Bronchial epithelial cell (primary cell): ENCODE measurements at regions not wholly inside any gene's neighbourhood (a gene's known extent, or its start where the extent isn't known, plus 50 kb on each side); places are given as distances from the start of the nearest gene placed in this dataset.

Experiments used
- DNase-seq: peaks from one replicate; pipeline ENCODE4 v3.0.0-alpha.2; 2010; ENCODE audit warnings: low read depth
- FAIRE-seq: peaks from 2 replicates; lab custom pipeline; 2011; peaks lifted over from hg19 to GRCh38; lab: Jason Lieb, UNC
- H3K27me3 ChIP-seq: 2 replicates; pipeline ENCODE4 v1.5.1; 2011; ENCODE audit warnings: low read length; ENCODE audit not compliant: control insufficient read depth, insufficient read depth
- H3K36me3 ChIP-seq: 2 replicates; pipeline ENCODE4 v1.5.1; 2011; ENCODE audit warnings: low read length; ENCODE audit not compliant: control insufficient read depth, insufficient read depth
- H3K4me3 ChIP-seq: 2 replicates; pipeline ENCODE4 v1.5.1; 2011; ENCODE audit warnings: mild to moderate bottlenecking, low read depth, low read length, control low read depth
- TF ChIP-seq, protein P1 (sequence below): IDR thresholded peaks from 2 replicates; pipeline ENCODE4 v1.5.1; 2011; ENCODE audit warnings: mild to moderate bottlenecking, moderate library complexity, low read length, control low read depth, inconsistent platforms; ENCODE audit not compliant: insufficient read depth, severe bottlenecking

DNA sequence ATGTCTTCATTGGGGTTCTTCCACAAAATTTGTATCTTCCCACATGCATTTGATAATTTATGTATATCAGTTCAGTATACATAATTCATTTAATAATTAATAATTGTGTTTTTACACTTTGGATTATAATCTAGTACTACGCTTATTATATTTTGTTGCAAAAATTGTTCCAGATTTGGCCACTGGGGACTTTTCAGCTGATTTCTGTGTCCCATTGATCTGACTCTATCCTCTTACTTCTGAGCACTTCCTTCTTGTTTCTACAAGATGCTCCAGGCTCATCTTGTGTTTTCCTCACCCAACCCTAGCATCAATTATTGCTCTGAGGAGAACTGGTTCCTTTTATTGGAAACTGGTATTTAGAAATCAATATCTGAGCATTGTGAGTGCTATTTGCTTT lies 215.3 kb upstream of the CDH19 start:
- H3K27me3 ChIP-seq, result no peaks in the 10 kb centered on the region
- TF ChIP-seq, protein P1, sequence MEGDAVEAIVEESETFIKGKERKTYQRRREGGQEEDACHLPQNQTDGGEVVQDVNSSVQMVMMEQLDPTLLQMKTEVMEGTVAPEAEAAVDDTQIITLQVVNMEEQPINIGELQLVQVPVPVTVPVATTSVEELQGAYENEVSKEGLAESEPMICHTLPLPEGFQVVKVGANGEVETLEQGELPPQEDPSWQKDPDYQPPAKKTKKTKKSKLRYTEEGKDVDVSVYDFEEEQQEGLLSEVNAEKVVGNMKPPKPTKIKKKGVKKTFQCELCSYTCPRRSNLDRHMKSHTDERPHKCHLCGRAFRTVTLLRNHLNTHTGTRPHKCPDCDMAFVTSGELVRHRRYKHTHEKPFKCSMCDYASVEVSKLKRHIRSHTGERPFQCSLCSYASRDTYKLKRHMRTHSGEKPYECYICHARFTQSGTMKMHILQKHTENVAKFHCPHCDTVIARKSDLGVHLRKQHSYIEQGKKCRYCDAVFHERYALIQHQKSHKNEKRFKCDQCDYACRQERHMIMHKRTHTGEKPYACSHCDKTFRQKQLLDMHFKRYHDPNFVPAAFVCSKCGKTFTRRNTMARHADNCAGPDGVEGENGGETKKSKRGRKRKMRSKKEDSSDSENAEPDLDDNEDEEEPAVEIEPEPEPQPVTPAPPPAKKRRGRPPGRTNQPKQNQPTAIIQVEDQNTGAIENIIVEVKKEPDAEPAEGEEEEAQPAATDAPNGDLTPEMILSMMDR, result no peak
- no peaks in the 10 kb centered on the region for H3K36me3 ChIP-seq
- DNase-seq (no peak), FAIRE-seq (no peak)
- no peak overlapping the region for H3K4me3 ChIP-seq

DNA sequence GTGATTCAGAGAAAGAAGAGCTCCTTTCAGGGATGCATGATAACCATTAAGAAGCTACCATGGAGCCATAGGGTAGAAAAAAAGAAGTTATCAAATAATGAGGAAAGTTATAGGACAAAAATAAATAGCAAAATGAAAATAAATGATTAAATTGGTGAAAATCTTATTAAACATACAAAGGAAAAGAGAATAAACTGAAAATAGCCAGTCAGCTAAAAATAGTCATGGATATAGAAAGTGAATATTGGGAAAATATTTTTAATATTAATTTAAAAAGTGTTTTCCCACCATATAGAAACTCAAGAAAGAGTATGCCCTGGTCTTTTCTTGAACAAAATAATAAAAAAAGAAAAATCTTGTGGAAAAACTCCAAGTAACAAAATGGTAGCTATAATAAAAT lies 209.2 kb upstream of the CDH19 start:
- Histone ChIP-seq H3K4me3 (no peak overlapping the region), H3K27me3 (no peaks in the 10 kb centered on the region), H3K36me3 (no peaks in the 10 kb centered on the region)
- TF ChIP-seq, protein P1, result no peak
- DNase-seq (no peak), FAIRE-seq (no peak)

DNA sequence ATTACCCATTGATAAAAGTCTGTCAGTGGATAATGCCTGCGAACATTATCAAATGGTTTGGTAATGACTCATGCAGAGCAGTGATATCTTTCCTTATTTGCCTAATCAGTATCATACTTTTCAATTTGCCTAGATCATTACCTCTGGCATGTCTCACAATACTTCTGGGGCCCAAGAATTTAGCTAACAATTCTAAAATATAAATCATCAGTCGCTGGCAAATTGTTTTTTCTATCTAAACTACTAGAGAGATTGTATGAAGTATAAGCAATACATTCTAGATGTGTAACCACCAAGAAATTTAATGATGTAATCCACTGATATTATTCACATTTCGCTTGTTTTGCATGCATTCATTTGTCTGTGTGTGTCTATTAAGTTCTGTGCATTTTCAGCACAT lies 191.2 kb upstream of the CDH19 start:
- TF ChIP-seq, protein P1, result no peak
- Histone ChIP-seq H3K27me3 (no peaks in the 10 kb centered on the region), H3K4me3 (no peak overlapping the region), H3K36me3 (no peaks in the 10 kb centered on the region)
- FAIRE-seq (no peak), DNase-seq (peak; percentile 56)

DNA sequence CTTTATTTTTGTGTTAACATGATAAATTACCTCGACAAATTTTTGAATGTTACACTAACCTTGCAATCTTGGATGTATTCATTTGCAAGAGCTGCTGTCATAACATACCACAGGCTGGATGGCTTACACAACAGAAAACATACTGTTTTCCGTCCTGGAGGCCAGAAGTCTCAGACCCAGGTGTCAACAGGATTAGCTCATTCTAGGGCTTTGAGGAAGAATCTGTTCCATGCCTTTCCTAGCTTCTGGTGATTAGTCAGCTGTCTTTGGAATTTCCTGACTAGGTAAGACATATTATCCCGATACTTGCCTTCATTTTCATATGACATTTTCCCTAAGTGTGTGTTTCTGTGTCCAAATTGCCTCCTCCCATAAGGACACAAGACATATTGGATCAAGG lies 188.6 kb upstream of the CDH19 start:
- TF ChIP-seq, protein P1, result no peak
- peak; percentile 83 for DNase-seq
- no peaks in the 10 kb centered on the region for H3K36me3 ChIP-seq
- no peak overlapping the region for H3K4me3 ChIP-seq
- no peaks in the 10 kb centered on the region for H3K27me3 ChIP-seq
- no peak for FAIRE-seq

- no peak for FAIRE-seq
- Histone ChIP-seq H3K4me3 (no peak overlapping the region), H3K27me3 (no peaks in the 10 kb centered on the region), H3K36me3 (no peaks in the 10 kb centered on the region)
- TF ChIP-seq, protein P1, result no peak
- no peak for DNase-seq
These were observed 176.7 kb upstream of the CDH19 start for GRCh38 chr18:66780609-66781008.

DNA sequence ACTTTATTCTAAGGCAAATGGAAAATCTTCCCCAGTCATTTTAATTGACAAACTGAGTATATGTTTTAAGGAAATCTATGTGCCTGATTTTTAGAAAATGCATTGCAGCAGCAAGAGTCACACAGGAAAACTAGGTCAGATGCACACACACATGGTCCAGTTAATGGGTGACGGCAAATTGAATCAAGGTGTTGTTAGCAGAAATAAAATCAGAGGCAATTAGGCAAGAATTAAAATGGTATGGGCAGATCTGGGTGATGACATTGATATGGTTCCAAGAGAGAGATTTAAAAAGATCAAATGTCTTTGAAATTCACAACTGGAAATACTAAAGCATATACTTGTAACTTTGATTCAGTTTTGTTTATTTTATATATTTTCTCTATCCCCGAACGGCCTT lies 174.2 kb upstream of the CDH19 start:
- DNase-seq (no peak), FAIRE-seq (no peak)
- Histone ChIP-seq H3K27me3 (no peaks in the 10 kb centered on the region), H3K4me3 (no peak overlapping the region), H3K36me3 (no peaks in the 10 kb centered on the region)
- TF ChIP-seq, protein P1, result no peak
